HG03460 (cell line): ENCODE measurements at regions not wholly inside any gene's neighbourhood (a gene's known extent, or its start where the extent isn't known, plus 50 kb on each side); places are given as distances from the start of the nearest gene placed in this dataset.
"Not testable (repeated sequence)": the region's sequence is repeated elsewhere in the genome, so short reads cannot be mapped to it uniquely, and the experiment has no call there.

Source experiments
- ATAC-seq: cut with Tn5 transposase; IDR thresholded peaks from one replicate; pipeline ENCODE4 v1.9.1; 2021; ENCODE audit not compliant: unreplicated experiment

GRCh38 chr4:43411226-43411625 is 518.7 kb downstream of the GRXCR1 start:
- ATAC-seq, result no peak

- no peak for ATAC-seq
Measured at GRCh38 chr4:43423276-43423675, 530.8 kb downstream of the GRXCR1 start.

GRCh38 chr4:43425206-43425605 is 532.7 kb downstream of the GRXCR1 start:
- no peak for ATAC-seq

GRCh38 chr4:43435291-43435690 is 542.8 kb downstream of the GRXCR1 start:
- no peak for ATAC-seq

GRCh38 chr4:43452948-43453347 is 560.4 kb downstream of the GRXCR1 start:
- no peak for ATAC-seq

GRCh38 chr4:43456383-43456782 is 563.9 kb downstream of the GRXCR1 start:
- no peak for ATAC-seq

GRCh38 chr4:43457866-43458265 is 565.4 kb downstream of the GRXCR1 start:
- no peak for ATAC-seq

GRCh38 chr4:43458293-43458692 is 565.8 kb downstream of the GRXCR1 start:
- no peak for ATAC-seq

- ATAC-seq, result no peak
Measured at GRCh38 chr4:43471950-43472349, 579.4 kb downstream of the GRXCR1 start.

- ATAC-seq, result no peak
Measured at GRCh38 chr4:43481526-43481925, 589.0 kb downstream of the GRXCR1 start.

- ATAC-seq, result no peak
Measured at GRCh38 chr4:43485196-43485595, 592.7 kb downstream of the GRXCR1 start.

- ATAC-seq, result no peak
Measured at GRCh38 chr4:43496188-43496587, 603.7 kb downstream of the GRXCR1 start.

- no peak for ATAC-seq
Measured at GRCh38 chr4:43496602-43497001, 604.1 kb downstream of the GRXCR1 start.

GRCh38 chr4:43505823-43506222 is 613.3 kb downstream of the GRXCR1 start:
- not testable (repeated sequence) for ATAC-seq

GRCh38 chr4:43512253-43512652 is 619.7 kb downstream of the GRXCR1 start:
- ATAC-seq, result no peak

- no peak for ATAC-seq
Measured at GRCh38 chr4:43525646-43526045, 633.1 kb downstream of the GRXCR1 start.

- no peak for ATAC-seq
Measured at GRCh38 chr4:43547561-43547960, 655.0 kb downstream of the GRXCR1 start.

- ATAC-seq, result no peak
Measured at GRCh38 chr4:43550981-43551627, 658.6 kb downstream of the GRXCR1 start.

GRCh38 chr4:43556262-43556661 is 663.7 kb downstream of the GRXCR1 start:
- no peak for ATAC-seq

- ATAC-seq, result no peak
Measured at GRCh38 chr4:43560047-43560446, 667.5 kb downstream of the GRXCR1 start.

- ATAC-seq, result no peak
Measured at GRCh38 chr4:43564107-43564506, 671.6 kb downstream of the GRXCR1 start.

- ATAC-seq, result no peak
Measured at GRCh38 chr4:43564591-43564990, 672.1 kb downstream of the GRXCR1 start.

GRCh38 chr4:43567644-43568043 is 675.1 kb downstream of the GRXCR1 start:
- ATAC-seq, result no peak
